GM19099 (cell line): ENCODE measurements at regions not wholly inside any gene's neighbourhood (a gene's known extent, or its start where the extent isn't known, plus 50 kb on each side); places are given as distances from the start of the nearest gene placed in this dataset.

Experiments used
- POLR2A ChIP-seq: IDR thresholded peaks from 3 replicates; pipeline ENCODE4 v1.6.1; 2011; ENCODE audit warnings: low read depth; ENCODE audit not compliant: insufficient read length; ENCODE audit errors: extremely low read depth

DNA sequence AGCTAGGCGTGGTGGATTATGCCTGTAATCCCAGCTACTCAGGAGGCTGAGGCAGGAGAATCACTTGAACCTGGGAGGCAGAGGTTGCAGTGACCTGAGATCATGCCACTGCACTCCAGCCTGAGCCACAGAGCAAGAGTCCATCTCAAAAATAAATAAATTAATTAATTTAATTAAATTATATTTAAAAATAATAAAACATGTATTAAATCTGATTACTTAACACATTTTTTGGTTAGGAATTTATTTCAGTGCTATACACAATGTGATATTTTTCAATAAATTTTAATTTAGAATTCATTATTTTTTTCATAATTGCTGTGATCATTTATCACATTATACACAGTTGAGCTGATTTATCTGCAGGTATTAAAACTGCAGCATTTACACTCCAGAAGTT, 1101.5 kb upstream of the MIR17HG start:
- TF ChIP-seq POLR2A: no peak

DNA sequence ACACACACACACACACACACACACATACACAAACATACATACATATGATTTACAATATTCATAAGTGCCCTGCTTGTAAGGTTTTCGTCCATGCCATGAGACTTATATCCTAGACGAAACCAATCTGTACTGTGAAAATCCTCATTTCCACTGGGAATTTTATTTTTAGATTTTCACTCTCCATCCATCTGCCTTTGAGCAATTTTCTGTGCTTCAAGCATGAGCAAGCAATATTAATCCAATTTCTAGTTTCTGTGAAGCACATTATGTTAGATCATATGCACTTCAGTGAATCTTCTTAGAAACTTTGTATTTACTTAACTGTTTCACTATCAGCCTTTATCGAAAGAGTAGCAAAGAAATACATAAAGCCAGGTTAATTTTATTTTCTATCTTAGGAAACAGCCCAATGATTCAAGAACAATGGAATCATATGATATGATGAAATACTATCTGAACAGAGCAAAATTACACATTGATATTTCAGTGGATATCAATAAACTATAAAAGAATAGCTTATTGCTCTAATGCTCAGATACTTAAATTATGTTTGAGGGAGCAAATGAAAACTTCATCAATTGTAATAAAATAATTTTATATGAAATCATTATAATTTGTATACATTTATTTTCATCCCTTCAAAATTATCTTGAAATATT, 1100.7 kb upstream of the MIR17HG start:
- no peak for TF ChIP-seq POLR2A

DNA sequence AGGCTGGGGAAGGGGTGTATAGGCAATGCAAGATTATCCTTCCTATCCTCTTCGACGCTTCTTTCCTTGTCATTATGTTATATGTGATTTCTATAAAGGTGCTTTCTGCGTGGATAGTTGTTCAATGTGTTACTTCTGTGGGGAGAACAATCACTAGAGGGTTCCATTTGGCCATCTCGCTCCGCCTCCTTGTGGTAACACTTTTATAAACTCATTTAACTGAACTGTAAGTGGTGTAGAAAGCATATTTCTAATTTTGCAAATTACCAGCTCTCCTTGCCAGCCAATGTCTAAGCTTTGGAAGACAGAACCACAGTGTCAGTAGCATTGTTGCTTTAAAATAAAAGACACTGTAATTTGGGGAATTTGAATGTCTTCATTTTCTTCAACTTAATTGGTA, 1093.7 kb upstream of the MIR17HG start:
- TF ChIP-seq POLR2A: no peak

DNA sequence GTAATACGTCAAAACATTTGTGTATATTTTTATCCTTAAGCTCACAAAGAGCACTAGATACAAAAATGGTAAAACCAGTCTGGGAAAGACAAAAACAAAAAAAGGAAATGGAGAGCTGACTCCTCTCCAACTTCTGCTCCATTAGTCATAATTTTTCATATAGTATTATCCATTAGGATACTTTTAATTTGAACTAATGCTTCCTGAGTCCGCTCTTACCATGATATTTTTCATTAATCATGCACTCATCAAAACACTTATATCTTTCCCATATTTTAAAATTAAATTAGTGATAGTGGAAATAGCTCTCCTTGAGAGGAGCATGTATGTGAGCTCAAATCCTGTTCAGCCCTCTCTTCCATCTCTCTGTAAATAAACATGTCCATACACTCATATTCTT, 1093.0 kb upstream of the MIR17HG start:
- no peak for TF ChIP-seq POLR2A

DNA sequence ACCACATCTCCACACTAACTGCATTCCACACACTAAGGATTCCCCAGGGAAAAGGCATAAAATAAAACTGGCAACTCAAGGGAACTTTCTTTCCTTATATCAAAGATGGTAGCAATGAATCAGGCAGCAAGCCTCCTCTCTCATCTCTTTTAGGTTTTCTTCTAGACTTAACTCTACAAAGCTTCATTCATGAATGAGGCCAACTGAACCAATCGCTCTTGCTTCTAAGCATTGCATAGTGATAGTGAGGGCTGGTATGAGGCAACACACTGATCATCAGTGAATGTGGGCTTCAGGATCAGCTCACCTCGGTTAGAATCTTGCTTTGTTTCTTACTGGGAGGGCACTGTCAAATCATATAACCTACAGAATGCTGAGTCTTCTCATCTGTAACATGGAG, 1090.7 kb upstream of the MIR17HG start:
- no peak for TF ChIP-seq POLR2A

DNA sequence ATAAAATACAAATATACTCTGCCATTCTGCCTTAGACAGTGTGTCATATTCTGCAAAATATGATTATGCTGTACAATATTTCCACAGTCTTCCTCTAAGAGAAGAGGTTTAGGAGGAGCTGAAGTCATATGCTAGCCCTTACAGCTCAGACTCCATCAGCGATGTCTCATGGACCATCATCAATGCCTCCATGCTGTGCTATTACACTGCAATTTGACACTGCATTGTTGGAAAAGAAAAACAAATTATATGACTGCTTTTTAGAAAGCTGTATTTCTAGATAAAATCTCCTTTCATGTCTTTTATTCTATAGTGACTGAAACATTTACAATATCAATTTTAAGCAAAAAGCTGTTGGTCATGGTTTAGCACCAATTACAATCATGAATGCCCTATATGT, 1089.4 kb upstream of the MIR17HG start:
- TF ChIP-seq POLR2A: no peak

DNA sequence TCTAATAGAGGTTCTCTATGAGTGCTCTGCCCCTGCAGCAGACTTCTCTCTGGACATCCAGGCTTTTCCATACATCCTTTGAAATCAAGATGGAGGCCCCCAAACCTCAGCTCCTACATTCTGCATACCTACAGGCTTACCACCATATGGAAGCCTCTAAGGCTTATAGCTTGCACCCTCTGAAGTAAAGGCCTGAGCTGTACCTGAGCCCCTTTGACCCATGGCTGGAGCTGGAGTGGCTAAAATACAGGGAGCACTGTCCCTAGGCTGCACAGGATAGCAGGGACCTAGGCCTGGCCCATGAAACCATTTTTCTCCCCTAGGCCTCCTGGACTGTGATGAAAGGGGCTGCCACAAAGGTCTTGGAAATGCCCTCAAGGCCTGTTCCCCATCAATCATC, 1086.1 kb upstream of the MIR17HG start:
- TF ChIP-seq POLR2A: no peak

DNA sequence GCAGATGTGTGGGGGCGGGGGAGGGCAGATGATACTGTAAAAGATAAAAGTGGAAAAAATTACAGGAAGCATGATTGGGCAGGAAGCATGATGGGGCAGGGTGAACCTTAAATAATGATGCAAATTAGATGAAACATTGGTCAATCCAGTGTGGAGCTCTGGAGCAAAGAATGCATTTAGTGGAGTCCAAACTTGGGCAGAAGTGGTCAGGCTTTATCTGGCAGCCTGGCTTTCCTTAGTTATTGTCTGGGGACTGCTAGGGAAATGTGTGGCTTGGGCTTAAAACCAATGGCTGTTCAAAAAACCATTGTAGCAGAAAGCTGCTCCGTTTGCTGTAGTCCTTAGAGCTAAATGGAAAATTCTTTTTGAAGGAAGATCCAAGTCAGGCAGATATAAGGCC, 1077.3 kb upstream of the MIR17HG start:
- TF ChIP-seq POLR2A: no peak

DNA sequence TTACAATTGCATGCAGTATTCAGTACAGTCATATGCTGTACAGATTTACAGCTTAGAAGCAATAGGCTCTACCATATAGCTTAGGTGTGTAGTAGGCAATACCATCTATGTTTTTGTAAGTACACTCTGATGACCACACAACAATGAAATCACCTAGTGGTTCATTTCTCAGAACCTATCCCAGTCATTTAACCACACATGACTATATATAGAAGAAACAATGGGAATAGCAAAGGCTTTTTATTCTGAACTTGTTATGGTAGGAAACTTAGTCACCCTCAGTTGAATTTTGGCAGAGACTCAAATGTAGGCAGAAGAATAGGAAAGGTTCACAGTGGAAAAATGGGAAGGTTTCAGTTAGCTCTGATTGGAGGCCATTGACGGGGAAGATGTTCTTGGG, 1075.1 kb upstream of the MIR17HG start:
- TF ChIP-seq POLR2A: no peak

DNA sequence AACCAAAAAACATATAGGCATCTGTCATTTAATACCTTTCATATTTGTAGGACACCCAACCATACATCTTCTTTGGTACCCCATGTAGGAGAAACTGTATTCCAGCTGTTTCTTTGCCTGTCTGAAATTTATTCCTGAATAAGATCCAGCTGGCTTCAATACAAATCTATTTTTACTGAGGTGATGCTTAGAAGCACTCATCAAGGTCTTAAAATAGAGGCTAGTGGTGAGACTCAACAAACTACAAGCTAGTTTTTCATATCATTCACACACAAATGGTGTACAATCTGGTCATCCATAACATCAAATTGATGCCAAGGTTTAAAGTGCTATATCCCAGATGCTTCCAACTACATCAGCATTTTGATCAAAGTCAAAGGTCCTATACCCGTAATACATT, 1071.3 kb upstream of the MIR17HG start:
- TF ChIP-seq POLR2A: no peak

DNA sequence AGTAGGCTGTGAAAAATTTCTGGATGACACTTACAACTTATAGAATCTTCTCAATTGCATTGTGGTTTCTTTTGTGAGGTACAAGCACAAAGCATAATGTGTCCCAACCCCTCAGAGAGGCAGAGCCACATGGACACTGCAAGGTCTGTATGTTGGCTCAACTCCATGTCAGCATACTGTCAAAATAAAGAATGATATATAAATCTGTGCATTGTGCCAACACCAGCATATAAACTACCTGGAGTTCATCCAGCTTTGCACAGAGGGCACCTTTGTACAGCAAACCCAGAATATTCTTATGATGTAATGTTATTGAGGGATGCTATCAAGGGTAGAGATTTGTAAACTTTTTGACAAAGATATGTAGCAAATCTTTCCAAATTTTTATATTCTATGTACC, 1065.8 kb upstream of the MIR17HG start:
- TF ChIP-seq POLR2A: no peak

DNA sequence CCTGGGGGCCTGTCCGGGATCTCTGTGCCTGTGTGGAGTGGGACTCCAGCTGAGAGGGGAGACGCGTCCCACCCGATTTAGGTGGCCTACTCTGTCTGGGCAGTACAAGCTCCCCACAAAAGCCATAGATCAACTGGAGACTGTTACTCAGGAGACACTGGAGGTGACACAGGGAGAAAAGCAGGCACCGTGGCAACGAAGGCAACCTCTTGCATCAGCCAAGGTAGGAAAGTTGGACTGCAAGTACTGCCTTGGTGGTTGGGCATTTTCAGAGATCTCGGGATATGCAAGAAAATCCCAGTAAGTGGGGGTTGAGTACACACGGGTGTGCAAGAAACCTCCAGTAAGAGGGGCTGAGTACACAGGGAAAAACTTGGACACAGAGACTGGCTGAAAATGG, 1060.0 kb upstream of the MIR17HG start:
- no peak for TF ChIP-seq POLR2A

DNA sequence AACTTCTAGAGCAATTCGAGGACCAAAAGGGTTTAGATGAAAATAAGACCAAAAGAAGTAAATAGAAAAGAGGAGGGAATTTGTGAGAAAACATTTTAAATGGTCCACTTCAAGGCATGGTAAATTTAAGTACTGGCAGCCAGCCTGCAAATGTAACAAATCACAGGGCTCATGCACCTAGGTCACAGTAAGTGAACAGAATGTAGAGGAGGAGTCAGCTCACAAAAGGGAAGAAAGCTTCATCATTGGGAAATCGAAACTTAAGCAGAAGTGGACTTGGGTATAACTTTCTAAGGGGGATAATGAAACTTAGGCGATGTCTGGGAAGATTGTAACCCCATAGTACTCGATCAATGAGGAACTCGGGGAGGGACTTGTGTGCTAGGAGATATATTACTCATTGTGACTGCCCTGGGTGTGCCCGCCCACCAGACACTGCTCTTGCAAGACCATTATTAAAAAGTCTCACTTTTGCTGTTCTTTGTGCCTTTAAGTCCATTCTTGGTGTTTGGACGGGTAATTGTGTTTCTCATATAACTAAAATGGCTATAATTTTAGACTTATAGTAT, 1053.6 kb upstream of the MIR17HG start:
- TF ChIP-seq POLR2A: no peak

DNA sequence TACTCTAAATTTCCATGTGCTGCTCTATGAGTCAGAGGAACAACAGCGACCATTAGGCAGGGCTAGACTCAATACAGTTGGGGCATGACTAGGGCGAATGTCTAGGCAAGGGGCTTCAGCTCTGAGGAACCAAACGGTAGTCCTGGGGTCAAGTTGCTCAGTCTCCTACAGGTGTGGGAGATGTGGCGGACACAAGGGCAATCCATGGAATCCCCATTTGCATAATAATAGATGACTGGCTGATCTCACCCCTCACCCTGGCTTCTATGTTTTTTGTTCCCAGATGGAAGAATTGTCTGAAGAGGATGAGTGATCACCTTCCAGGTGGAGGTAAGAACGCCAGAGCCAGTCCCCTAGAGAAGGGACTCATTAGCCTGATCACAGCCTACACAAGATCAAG, 1048.2 kb upstream of the MIR17HG start:
- TF ChIP-seq POLR2A: no peak

DNA sequence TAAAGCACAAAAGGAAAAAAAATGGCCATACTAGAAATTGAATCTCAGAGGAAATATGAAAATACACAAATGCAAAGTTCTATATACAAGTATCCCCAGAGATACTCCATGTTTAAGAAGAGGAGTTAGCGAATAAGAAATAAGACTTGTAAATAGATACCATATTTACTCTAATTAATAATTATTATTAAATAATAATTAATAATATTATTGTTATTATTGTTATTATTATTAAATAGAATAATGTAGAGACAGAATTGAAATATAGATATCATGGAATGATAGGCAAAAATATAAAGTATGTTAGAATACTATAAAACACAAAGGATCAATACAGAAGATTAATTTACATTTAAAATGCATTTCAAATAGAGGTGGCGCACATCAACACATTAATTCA, 1047.5 kb upstream of the MIR17HG start:
- TF ChIP-seq POLR2A: no peak

DNA sequence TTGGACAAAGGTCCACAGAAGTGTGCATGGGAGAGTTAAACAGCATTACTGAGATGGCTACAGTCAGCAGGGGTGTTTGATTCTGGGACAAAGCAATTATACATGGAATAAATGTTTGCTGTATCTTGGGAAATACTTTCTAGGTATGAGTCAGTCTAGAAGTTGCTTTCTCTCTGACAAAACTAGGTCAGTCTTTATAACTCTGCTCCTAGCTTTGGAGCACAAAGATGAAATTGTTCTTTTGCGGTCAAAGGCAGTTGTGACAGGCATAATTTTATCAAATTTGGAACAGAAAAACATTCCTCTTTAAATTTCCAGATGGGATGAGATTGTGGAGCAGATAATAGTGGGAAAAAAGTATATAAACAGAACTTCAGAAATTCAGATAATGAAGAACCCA, 1045.4 kb upstream of the MIR17HG start:
- TF ChIP-seq POLR2A: no peak

DNA sequence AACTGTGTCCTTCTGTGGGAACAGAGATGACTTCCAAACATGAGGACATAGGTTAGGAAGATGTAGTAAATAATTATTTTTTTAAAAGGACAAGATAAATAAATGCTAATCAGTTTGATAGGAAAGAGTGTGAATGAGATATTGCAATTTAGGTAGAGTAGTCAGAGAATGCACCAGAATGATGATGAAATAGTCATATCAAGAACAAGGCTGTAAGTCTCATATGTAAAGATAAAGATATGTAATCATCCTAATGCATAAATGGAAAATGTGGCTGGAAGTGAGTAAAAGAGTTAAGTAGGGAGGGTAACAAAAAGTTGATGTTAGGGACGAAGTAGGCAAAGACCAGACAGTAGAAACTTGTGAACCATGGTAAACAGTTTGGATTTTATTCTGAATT, 1041.7 kb upstream of the MIR17HG start:
- no peak for TF ChIP-seq POLR2A
